Spleen (tissue), 11 donors: ENCODE measurements at regions not wholly inside any gene's neighbourhood (a gene's known extent, or its start where the extent isn't known, plus 50 kb on each side); places are given as distances from the start of the nearest gene placed in this dataset.

ENCODE experiments used
- DNase-seq: peaks from one replicate; pipeline ENCODE4 v3.0.0-alpha.2; 2020
- H3K27ac ChIP-seq, 8 donors: fragments of 200-600 bp; sonication (generic) in 7 of 8; 1 replicate in 4 of 8; 2 replicates in 4 of 8; pipeline versions ENCODE4 v1.5.0 to v1.8.0; 2016 to 2021; ENCODE audit warnings: inconsistent platforms in 4 of 8, mild to moderate bottlenecking in 4 of 8, moderate library complexity in 1 of 8
- H3K27me3 ChIP-seq, 7 donors: fragments of 200-600 bp; sonication (generic) in 6 of 7; replicated peaks in 1 of 7; 1 replicate in 4 of 7; 2 replicates in 3 of 7; pipeline versions ENCODE4 v1.5.0 to v1.8.0; 2016 to 2021; ENCODE audit warnings: inconsistent platforms in 3 of 7, mild to moderate bottlenecking in 1 of 7
- H3K36me3 ChIP-seq, 6 donors: fragments of 200-600 bp; sonication (generic) in 5 of 6; 1 replicate in 4 of 6; 2 replicates in 2 of 6; pipeline versions ENCODE4 v1.5.0 to v1.8.0; 2016 to 2021; ENCODE audit warnings: inconsistent platforms in 2 of 6
- H3K4me1 ChIP-seq, 6 donors: fragments of 200-600 bp; sonication (generic) in 5 of 6; 1 replicate in 3 of 6; 2 replicates in 3 of 6; pipeline versions ENCODE4 v1.5.0 to v1.8.0; 2016 to 2021; ENCODE audit warnings: inconsistent platforms in 3 of 6
- H3K4me3 ChIP-seq, 8 donors: fragments of 200-600 bp; sonication (generic) in 7 of 8; 1 replicate in 4 of 8; 2 replicates in 4 of 8; pipeline versions ENCODE4 v1.5.0 to v1.8.0; 2016 to 2021; ENCODE audit warnings: inconsistent platforms in 4 of 8, mild to moderate bottlenecking in 4 of 8, moderate library complexity in 2 of 8
- H3K9me3 ChIP-seq, 8 donors: fragments of 200-600 bp; sonication (generic) in 7 of 8; 1 replicate in 4 of 8; 2 replicates in 4 of 8; pipeline versions ENCODE4 v1.5.0 to v1.8.0; 2016 to 2021; ENCODE audit warnings: inconsistent platforms in 4 of 8
- POLR2A ChIP-seq, 3 donors: fragments of 450-650 bp; IDR thresholded peaks; one replicate each; pipeline ENCODE4 v1.5.1; 2017; ENCODE audit warnings: antibody characterized with exemption in 3 of 3, mild to moderate bottlenecking in 1 of 3
- POLR2AphosphoS5 ChIP-seq, 3 donors: sonication (generic); formaldehyde crosslinking; IDR thresholded peaks; one replicate each; pipeline ENCODE4 v1.5.1; 2017; ENCODE audit warnings: antibody characterized with exemption in 3 of 3
- WGBS, 5 donors: extraction: QIAGEN DNeasy Blood & Tissue Kit in 3 of 5; methylation state at CpG; one replicate each; pipeline versions ENCODE4 v1.1.5 to v1.1.7; 2013 to 2018; 5-methylcytosine and 5-hydroxymethylcytosine counted together
- intact Hi-C: fragments of 100-400 bp; cut with DNase I; formaldehyde crosslinking; loops from one replicate; pipeline ENCODE4 v1.15.0; 2023; ENCODE audit warnings: low total_unique reads
- TF ChIP-seq, protein P1 (sequence below), 11 experiments: fragments of 200-600 bp in 7 of 11; fragments of 450-650 bp in 4 of 11; sonication (generic) in 4 of 11; IDR thresholded peaks in 8 of 11; conservative IDR thresholded peaks in 3 of 11; 1 replicate in 7 of 11; 2 replicates in 4 of 11; pipeline versions ENCODE4 v1.4.0 to v1.8.0; 2016 to 2021; ENCODE audit warnings: antibody characterized with exemption in 11 of 11, inconsistent platforms in 4 of 11, mild to moderate bottlenecking in 1 of 11
- donor health status: healthy with polysubstance abuse.
- donor health status: DM: no; HTN: no; CAD: no; lungs with moderate emphysema.
- donor health status: DM: no; HTN: no; CAD: no.
- donor health status: Bipolar disorder and iron deficiency.
- donor health status: healthy.
- donor health status: DM: no; HTN: no; CAD: no.
- donor health status: DM: yes; HTN: yes; CAD: no.

DNA sequence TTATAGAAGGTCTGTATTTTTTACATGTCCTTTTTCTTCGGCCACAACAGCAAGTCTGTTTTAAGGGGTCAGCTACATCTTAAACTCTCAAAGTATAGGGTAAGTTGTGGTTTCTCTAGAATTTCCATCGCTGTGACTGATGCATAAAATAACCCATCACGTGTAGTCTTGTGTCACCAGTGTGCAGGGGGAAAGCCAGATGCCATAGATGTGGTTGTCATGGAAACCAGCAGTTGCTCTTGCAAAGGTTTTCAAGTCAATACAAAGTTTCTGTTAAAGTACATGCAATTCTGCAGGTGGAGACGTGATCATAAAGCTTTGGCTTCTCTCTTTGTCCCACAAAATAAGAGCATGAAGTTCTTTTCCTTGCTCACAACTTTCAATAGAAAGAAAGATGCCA is 210.3 kb upstream of the ONECUT1 start:
- TF ChIP-seq, protein P1, sequence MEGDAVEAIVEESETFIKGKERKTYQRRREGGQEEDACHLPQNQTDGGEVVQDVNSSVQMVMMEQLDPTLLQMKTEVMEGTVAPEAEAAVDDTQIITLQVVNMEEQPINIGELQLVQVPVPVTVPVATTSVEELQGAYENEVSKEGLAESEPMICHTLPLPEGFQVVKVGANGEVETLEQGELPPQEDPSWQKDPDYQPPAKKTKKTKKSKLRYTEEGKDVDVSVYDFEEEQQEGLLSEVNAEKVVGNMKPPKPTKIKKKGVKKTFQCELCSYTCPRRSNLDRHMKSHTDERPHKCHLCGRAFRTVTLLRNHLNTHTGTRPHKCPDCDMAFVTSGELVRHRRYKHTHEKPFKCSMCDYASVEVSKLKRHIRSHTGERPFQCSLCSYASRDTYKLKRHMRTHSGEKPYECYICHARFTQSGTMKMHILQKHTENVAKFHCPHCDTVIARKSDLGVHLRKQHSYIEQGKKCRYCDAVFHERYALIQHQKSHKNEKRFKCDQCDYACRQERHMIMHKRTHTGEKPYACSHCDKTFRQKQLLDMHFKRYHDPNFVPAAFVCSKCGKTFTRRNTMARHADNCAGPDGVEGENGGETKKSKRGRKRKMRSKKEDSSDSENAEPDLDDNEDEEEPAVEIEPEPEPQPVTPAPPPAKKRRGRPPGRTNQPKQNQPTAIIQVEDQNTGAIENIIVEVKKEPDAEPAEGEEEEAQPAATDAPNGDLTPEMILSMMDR (IDR thresholded peaks at IDR 0.05 in 8 of 11, conservative IDR thresholded peaks at IDR 0.05 in 3 of 11): no peak
- no peak for TF ChIP-seq POLR2AphosphoS5 (IDR thresholded peaks at IDR 0.05)
- no peak for TF ChIP-seq POLR2A (IDR thresholded peaks at IDR 0.05)

DNA sequence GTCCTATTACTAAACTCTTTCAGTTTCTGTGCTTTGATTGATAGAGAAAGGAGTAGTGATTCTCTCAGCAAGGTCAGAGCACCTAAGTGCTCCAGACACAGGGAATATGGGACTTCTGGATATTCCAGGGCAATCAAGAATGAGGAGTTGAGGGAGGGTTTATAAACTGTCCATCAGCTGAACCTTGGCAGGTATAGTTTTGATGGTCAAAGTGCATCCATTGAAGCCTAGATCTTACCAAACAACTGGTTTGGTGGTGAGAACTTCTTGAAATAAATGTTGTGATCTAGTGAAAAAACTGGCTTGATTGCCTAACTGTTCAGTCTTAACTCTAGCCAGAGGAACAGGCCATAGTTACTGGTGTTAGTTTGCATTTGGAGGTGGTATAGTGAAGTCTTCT is 207.0 kb upstream of the ONECUT1 start:
- no peak for DNase-seq
- H3K9me3 ChIP-seq: peaks cover 0 to 32% (median 22%) of the 10 kb centered on the region in 8 donors
- no peaks in the 10 kb centered on the region for H3K4me1 ChIP-seq
- H3K27ac ChIP-seq: no peak overlapping the region
- no peak overlapping the region for H3K4me3 ChIP-seq
- intact Hi-C loops: no loop called here
- H3K36me3 ChIP-seq: no peaks in the 10 kb centered on the region
- H3K27me3 ChIP-seq: no peaks in the 10 kb centered on the region
- TF ChIP-seq, protein P1 (IDR thresholded peaks at IDR 0.05 in 8 of 11, conservative IDR thresholded peaks at IDR 0.05 in 3 of 11): no peak
- TF ChIP-seq POLR2AphosphoS5 (IDR thresholded peaks at IDR 0.05) (no peak), POLR2A (IDR thresholded peaks at IDR 0.05) (no peak)

More for the DNA sequence above, 210.3 kb upstream of the ONECUT1 start:
- Histone ChIP-seq H3K9me3 (peaks cover 0 to 8% (median 0%) of the 10 kb centered on the region in 8 donors), H3K36me3 (no peaks in the 10 kb centered on the region), H3K27me3 (no peaks in the 10 kb centered on the region), H3K27ac (no peak overlapping the region), H3K4me1 (no peaks in the 10 kb centered on the region), H3K4me3 (no peak overlapping the region)
- no peak for DNase-seq
- WGBS, 5 donors: 56 to 66% (median 61%) methylated on average over 4 of the region's 4 CpGs
- intact Hi-C loops: no loop called here

DNA sequence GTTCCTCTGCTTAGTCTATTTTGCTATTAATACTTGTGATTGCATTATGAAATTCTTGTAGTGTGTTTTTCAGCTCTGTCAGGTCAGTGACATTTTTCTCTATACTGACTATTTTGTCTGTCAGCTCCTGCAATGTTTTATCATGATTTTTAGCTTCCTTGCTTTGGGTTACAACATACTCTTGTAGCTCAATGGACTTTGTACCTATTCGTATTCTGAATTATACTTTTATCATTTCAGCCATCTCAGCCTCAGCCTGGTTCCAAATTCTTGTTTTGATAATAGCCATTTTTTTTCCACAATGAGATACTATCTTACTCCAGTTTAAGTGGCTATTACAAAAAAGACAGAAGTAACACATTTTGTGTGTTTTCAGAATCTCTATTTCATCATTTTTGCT is 204.2 kb upstream of the ONECUT1 start:
- Histone ChIP-seq H3K27ac (no peak overlapping the region), H3K4me1 (no peaks in the 10 kb centered on the region), H3K4me3 (no peak overlapping the region), H3K27me3 (no peaks in the 10 kb centered on the region), H3K9me3 (peaks cover 0 to 44% (median 25%) of the 10 kb centered on the region in 8 donors), H3K36me3 (no peaks in the 10 kb centered on the region)
- intact Hi-C loops: no loop called here
- no peak for DNase-seq
- WGBS, 5 donors: 80 to 95% (median 84%) methylated on average over 1 of the region's 1 CpG
- TF ChIP-seq POLR2A (IDR thresholded peaks at IDR 0.05): no peak
- TF ChIP-seq POLR2AphosphoS5 (IDR thresholded peaks at IDR 0.05): no peak
- TF ChIP-seq, protein P1 (IDR thresholded peaks at IDR 0.05 in 8 of 11, conservative IDR thresholded peaks at IDR 0.05 in 3 of 11): no peak

DNA sequence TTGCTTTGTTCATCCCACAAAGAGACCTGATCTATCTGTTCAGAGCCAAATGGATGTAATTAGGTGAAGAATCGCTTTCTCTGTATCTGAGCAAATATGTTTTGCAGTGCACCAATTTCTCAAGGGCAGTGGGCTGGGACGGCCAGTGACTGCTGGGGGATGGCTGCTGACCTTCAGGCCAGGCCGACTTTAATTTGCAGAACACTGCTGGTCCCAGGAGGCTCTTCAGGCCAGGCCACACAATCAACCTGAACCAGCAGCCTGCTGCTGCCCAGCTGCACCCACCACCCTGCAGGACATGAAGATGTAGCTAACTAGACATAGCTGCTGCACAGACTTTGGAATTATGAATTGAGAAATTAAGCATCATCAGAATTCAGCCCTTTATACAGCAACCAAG is 194.4 kb upstream of the ONECUT1 start:
- Histone ChIP-seq H3K27ac (no peak overlapping the region), H3K36me3 (no peaks in the 10 kb centered on the region), H3K9me3 (peaks cover 0 to 3% (median 0%) of the 10 kb centered on the region in 8 donors), H3K4me3 (no peak overlapping the region), H3K4me1 (no peaks in the 10 kb centered on the region), H3K27me3 (no peaks in the 10 kb centered on the region)
- DNase-seq: no peak
- TF ChIP-seq POLR2A (IDR thresholded peaks at IDR 0.05): no peak
- no peak for TF ChIP-seq POLR2AphosphoS5 (IDR thresholded peaks at IDR 0.05)
- TF ChIP-seq, protein P1 (IDR thresholded peaks at IDR 0.05 in 8 of 11, conservative IDR thresholded peaks at IDR 0.05 in 3 of 11): no peak
- intact Hi-C loops: no loop called here
- 60 to 79% (median 68%) methylated on average over 2 to 3 of the region's 3 CpGs for WGBS, 5 donors
